Stimulated activated naive B cell treated with anti-CD40 and anti-IgM and Interleukin-4, amounts not matched to agents 10 μg/mL and 1 μg/mL and 100 μg/mL, for 72 hours (primary cell): ENCODE measurements at regions not wholly inside any gene's neighbourhood (a gene's known extent, or its start where the extent isn't known, plus 50 kb on each side); places are given as distances from the start of the nearest gene placed in this dataset.
"Not testable (repeated sequence)": the region's sequence is repeated elsewhere in the genome, so short reads cannot be mapped to it uniquely, and the experiment has no call there.

Source experiments
- ATAC-seq, 2 donors: fragments of 150-1000 bp; cut with Tn5 transposase; replicated peaks; 2 replicates each; pipeline ENCODE4 v1.10.0; 2021; ENCODE audit warnings: moderate library complexity in 1 of 2
- DNase-seq: peaks from one replicate; pipeline ENCODE4 v3.0.0; 2021
- H3K27ac Mint-ChIP-seq: one replicate; pipeline ENCODE4 v1.8.0; 2022; ENCODE audit warnings: mild to moderate bottlenecking, mixed read lengths
- H3K27me3 Mint-ChIP-seq, 2 donors: one replicate each; pipeline ENCODE4 v1.8.0; 2022; ENCODE audit warnings: mixed read lengths in 2 of 2
- H3K36me3 Mint-ChIP-seq, 2 donors: one replicate each; pipeline ENCODE4 v1.8.0; 2022; ENCODE audit warnings: mixed read lengths in 2 of 2, mild to moderate bottlenecking in 1 of 2
- H3K4me1 Mint-ChIP-seq, 2 donors: one replicate each; pipeline ENCODE4 v1.8.0; 2022; ENCODE audit warnings: mixed read lengths in 2 of 2, mild to moderate bottlenecking in 1 of 2
- H3K4me3 Mint-ChIP-seq, 2 donors: one replicate each; pipeline ENCODE4 v1.8.0; 2022; ENCODE audit warnings: mild to moderate bottlenecking in 2 of 2, mixed read lengths in 2 of 2, moderate library complexity in 1 of 2
- H3K9me3 Mint-ChIP-seq, 2 donors: one replicate each; pipeline ENCODE4 v1.8.0; 2022; ENCODE audit warnings: mixed read lengths in 2 of 2, mild to moderate bottlenecking in 1 of 2

- H3K4me1 Mint-ChIP-seq: no peaks in the 10 kb centered on the region
- no peak overlapping the region for H3K27ac Mint-ChIP-seq
- ATAC-seq (no peak), DNase-seq (no peak)
- H3K9me3 Mint-ChIP-seq: peaks cover 2 to 8% of the 10 kb centered on the region in 2 donors
- H3K36me3 Mint-ChIP-seq: no peaks in the 10 kb centered on the region
- no peaks in the 10 kb centered on the region for H3K27me3 Mint-ChIP-seq
- no peak overlapping the region for H3K4me3 Mint-ChIP-seq
Observed at GRCh38 chr13:83692800-83693199, 189.5 kb downstream of the SLITRK1 start.

- peaks cover 2 to 8% of the 10 kb centered on the region in 2 donors for H3K9me3 Mint-ChIP-seq
- no peak overlapping the region for H3K4me3 Mint-ChIP-seq
- H3K36me3 Mint-ChIP-seq: no peaks in the 10 kb centered on the region
- no peak overlapping the region for H3K27ac Mint-ChIP-seq
- no peaks in the 10 kb centered on the region for H3K27me3 Mint-ChIP-seq
- H3K4me1 Mint-ChIP-seq: no peaks in the 10 kb centered on the region
- no peak for ATAC-seq
- DNase-seq: no peak
Observed at GRCh38 chr13:83691966-83692365, 190.3 kb downstream of the SLITRK1 start.

- Mint-ChIP-seq H3K27ac (no peak overlapping the region), H3K4me1 (no peaks in the 10 kb centered on the region), H3K27me3 (no peaks in the 10 kb centered on the region), H3K9me3 (peaks cover 4 to 7% of the 10 kb centered on the region in 2 donors), H3K36me3 (no peaks in the 10 kb centered on the region), H3K4me3 (no peak overlapping the region)
- ATAC-seq: no peak
- no peak for DNase-seq
Observed at GRCh38 chr13:83681547-83681946, 200.7 kb downstream of the SLITRK1 start.

GRCh38 chr13:83677985-83678384 is 204.3 kb downstream of the SLITRK1 start:
- DNase-seq: no peak
- Mint-ChIP-seq H3K27me3 (no peaks in the 10 kb centered on the region), H3K36me3 (no peaks in the 10 kb centered on the region), H3K9me3 (peaks cover 4 to 6% of the 10 kb centered on the region in 2 donors), H3K4me1 (no peaks in the 10 kb centered on the region), H3K4me3 (no peak overlapping the region), H3K27ac (no peak overlapping the region)
- ATAC-seq: no peak

GRCh38 chr13:83672612-83673011 is 209.7 kb downstream of the SLITRK1 start:
- DNase-seq: no peak

GRCh38 chr13:83667606-83668005 is 214.7 kb downstream of the SLITRK1 start:
- no peak overlapping the region for H3K4me3 Mint-ChIP-seq
- no peak for DNase-seq
- H3K27me3 Mint-ChIP-seq: no peaks in the 10 kb centered on the region
- H3K4me1 Mint-ChIP-seq: no peaks in the 10 kb centered on the region
- no peaks in the 10 kb centered on the region for H3K36me3 Mint-ChIP-seq
- H3K27ac Mint-ChIP-seq: no peak overlapping the region
- ATAC-seq: no peak
- H3K9me3 Mint-ChIP-seq: peaks cover 10 to 11% of the 10 kb centered on the region in 2 donors

More at GRCh38 chr13:83672612-83673011, 209.7 kb downstream of the SLITRK1 start:
- ATAC-seq: no peak
- Mint-ChIP-seq H3K36me3 (no peaks in the 10 kb centered on the region), H3K9me3 (peaks cover 11 to 16% of the 10 kb centered on the region in 2 donors), H3K4me1 (no peaks in the 10 kb centered on the region), H3K27ac (no peak overlapping the region), H3K27me3 (no peaks in the 10 kb centered on the region), H3K4me3 (no peak overlapping the region)

GRCh38 chr13:83666141-83666540 is 216.1 kb downstream of the SLITRK1 start:
- H3K4me3 Mint-ChIP-seq: no peak overlapping the region
- H3K27ac Mint-ChIP-seq: no peak overlapping the region
- peaks cover 10 to 11% of the 10 kb centered on the region in 2 donors for H3K9me3 Mint-ChIP-seq
- no peaks in the 10 kb centered on the region for H3K36me3 Mint-ChIP-seq
- H3K4me1 Mint-ChIP-seq: no peaks in the 10 kb centered on the region
- no peak for DNase-seq
- no peak for ATAC-seq
- H3K27me3 Mint-ChIP-seq: no peaks in the 10 kb centered on the region

- H3K4me1 Mint-ChIP-seq: no peaks in the 10 kb centered on the region
- no peak for DNase-seq
- no peak overlapping the region for H3K4me3 Mint-ChIP-seq
- no peaks in the 10 kb centered on the region for H3K27me3 Mint-ChIP-seq
- no peaks in the 10 kb centered on the region for H3K36me3 Mint-ChIP-seq
- peaks cover 0 to 3% of the 10 kb centered on the region in 2 donors for H3K9me3 Mint-ChIP-seq
- ATAC-seq: no peak
- H3K27ac Mint-ChIP-seq: no peak overlapping the region
Observed at GRCh38 chr13:83657281-83657680, 225.0 kb downstream of the SLITRK1 start.

- not testable (repeated sequence) for H3K36me3 Mint-ChIP-seq, H3K27me3 Mint-ChIP-seq, H3K27ac Mint-ChIP-seq, H3K4me3 Mint-ChIP-seq, H3K4me1 Mint-ChIP-seq, ATAC-seq, DNase-seq
- H3K9me3 Mint-ChIP-seq: peaks cover 12% of the 10 kb centered on the region in 2 donors
Observed at GRCh38 chr13:83642617-83643016, 239.7 kb downstream of the SLITRK1 start.

GRCh38 chr13:83634601-83635000 is 247.7 kb downstream of the SLITRK1 start:
- DNase-seq (no peak), ATAC-seq (no peak)
- no peaks in the 10 kb centered on the region for H3K27me3 Mint-ChIP-seq
- H3K9me3 Mint-ChIP-seq: peaks cover 2 to 5% of the 10 kb centered on the region in 2 donors
- H3K4me3 Mint-ChIP-seq: no peak overlapping the region
- H3K27ac Mint-ChIP-seq: no peak overlapping the region
- no peaks in the 10 kb centered on the region for H3K36me3 Mint-ChIP-seq
- H3K4me1 Mint-ChIP-seq: no peaks in the 10 kb centered on the region

- Mint-ChIP-seq H3K27me3 (no peaks in the 10 kb centered on the region), H3K4me1 (no peaks in the 10 kb centered on the region), H3K9me3 (peaks cover 7% of the 10 kb centered on the region in 2 donors), H3K27ac (no peak overlapping the region), H3K36me3 (no peaks in the 10 kb centered on the region), H3K4me3 (no peak overlapping the region)
- no peak for ATAC-seq
- DNase-seq: no peak
Observed at GRCh38 chr13:83633746-83634145, 248.5 kb downstream of the SLITRK1 start.

GRCh38 chr13:83622422-83622784 is 259.9 kb downstream of the SLITRK1 start:
- ATAC-seq (no peak), DNase-seq (no peak)
- Mint-ChIP-seq H3K4me3 (no peak overlapping the region), H3K36me3 (no peaks in the 10 kb centered on the region), H3K9me3 (peaks cover 1 to 4% of the 10 kb centered on the region in 2 donors), H3K27me3 (no peaks in the 10 kb centered on the region), H3K27ac (no peak overlapping the region), H3K4me1 (no peaks in the 10 kb centered on the region)

GRCh38 chr13:83621765-83622421 is 260.4 kb downstream of the SLITRK1 start:
- Mint-ChIP-seq H3K9me3 (peaks cover 1 to 4% of the 10 kb centered on the region in 2 donors), H3K4me3 (no peak overlapping the region), H3K27me3 (no peaks in the 10 kb centered on the region), H3K36me3 (no peaks in the 10 kb centered on the region), H3K27ac (no peak overlapping the region), H3K4me1 (no peaks in the 10 kb centered on the region)
- DNase-seq: no peak
- no peak for ATAC-seq

GRCh38 chr13:83620530-83621220 is 261.6 kb downstream of the SLITRK1 start:
- H3K4me1 Mint-ChIP-seq: no peaks in the 10 kb centered on the region
- H3K27me3 Mint-ChIP-seq: no peaks in the 10 kb centered on the region
- DNase-seq (no peak), ATAC-seq (no peak)
- H3K9me3 Mint-ChIP-seq: peaks cover 0 to 4% of the 10 kb centered on the region in 2 donors
- no peak overlapping the region for H3K4me3 Mint-ChIP-seq
- no peaks in the 10 kb centered on the region for H3K36me3 Mint-ChIP-seq
- H3K27ac Mint-ChIP-seq: no peak overlapping the region

- DNase-seq: no peak
- no peak overlapping the region for H3K4me3 Mint-ChIP-seq
- H3K36me3 Mint-ChIP-seq: no peaks in the 10 kb centered on the region
- H3K27ac Mint-ChIP-seq: no peak overlapping the region
- H3K9me3 Mint-ChIP-seq: peaks cover 4 to 13% of the 10 kb centered on the region in 2 donors
- no peaks in the 10 kb centered on the region for H3K4me1 Mint-ChIP-seq
- no peaks in the 10 kb centered on the region for H3K27me3 Mint-ChIP-seq
- ATAC-seq: no peak
Observed at GRCh38 chr13:83618966-83619365, 263.3 kb downstream of the SLITRK1 start.
